HEK293 (cell line): ENCODE measurements at regions not wholly inside any gene's neighbourhood (a gene's known extent, or its start where the extent isn't known, plus 50 kb on each side); places are given as distances from the start of the nearest gene placed in this dataset.

Experiments used
- CTCF ChIP-seq: fragments of 450-650 bp; formaldehyde crosslinking; IDR thresholded peaks from 2 replicates; pipeline ENCODE4 v1.5.1; 2016; ENCODE audit warnings: missing biosample characterization, missing genetic modification characterization
- MZF1 ChIP-seq: fragments of 450-650 bp; formaldehyde crosslinking; IDR thresholded peaks from 2 replicates; pipeline ENCODE4 v1.5.1; 2017; ENCODE audit warnings: missing biosample characterization, missing genetic modification characterization, borderline replicate concordance
- OSR2 ChIP-seq: fragments of 450-650 bp; formaldehyde crosslinking; IDR thresholded peaks from 2 replicates; pipeline ENCODE4 v1.5.1; 2016; ENCODE audit warnings: missing biosample characterization, missing genetic modification characterization
- PRDM1 ChIP-seq: fragments of 450-650 bp; formaldehyde crosslinking; IDR thresholded peaks from 2 replicates; pipeline ENCODE4; 2016; ENCODE audit warnings: missing biosample characterization, missing genetic modification characterization
- ZBTB10 ChIP-seq: fragments of 450-650 bp; formaldehyde crosslinking; IDR thresholded peaks from 2 replicates; pipeline ENCODE4 v1.5.1; 2016; ENCODE audit warnings: missing biosample characterization, missing genetic modification characterization
- ZBTB21 ChIP-seq: fragments of 450-650 bp; formaldehyde crosslinking; IDR thresholded peaks from 2 replicates; pipeline ENCODE4 v1.5.1; 2017; ENCODE audit warnings: missing biosample characterization, missing genetic modification characterization
- ZBTB26 ChIP-seq: fragments of 450-650 bp; formaldehyde crosslinking; optimal IDR thresholded peaks from 2 replicates; pipeline ENCODE3; 2016; ENCODE audit warnings: missing biosample characterization, mild to moderate bottlenecking, missing genetic modification characterization
- ZNF148 ChIP-seq: fragments of 450-650 bp; formaldehyde crosslinking; IDR thresholded peaks from 2 replicates; pipeline ENCODE4 v1.5.0; 2017; ENCODE audit warnings: missing biosample characterization, missing genetic modification characterization, borderline replicate concordance
- ZNF280D ChIP-seq: fragments of 450-650 bp; formaldehyde crosslinking; IDR thresholded peaks from 2 replicates; pipeline ENCODE4 v1.5.1; 2016; ENCODE audit warnings: missing biosample characterization, missing genetic modification characterization
- ZNF341 ChIP-seq: fragments of 450-650 bp; formaldehyde crosslinking; IDR thresholded peaks from 2 replicates; pipeline ENCODE4; 2016; ENCODE audit warnings: low read depth, missing biosample characterization, missing genetic modification characterization
- ZNF423 ChIP-seq: fragments of 450-650 bp; formaldehyde crosslinking; IDR thresholded peaks from 2 replicates; pipeline ENCODE4 v1.5.1; 2016; ENCODE audit warnings: missing biosample characterization, missing genetic modification characterization
- ZNF529 ChIP-seq: fragments of 450-650 bp; formaldehyde crosslinking; IDR thresholded peaks from 2 replicates; pipeline ENCODE4 v1.5.1; 2017; ENCODE audit warnings: missing genetic modification characterization, missing biosample characterization; ENCODE audit not compliant: insufficient replicate concordance
- ZNF560 ChIP-seq: fragments of 450-650 bp; formaldehyde crosslinking; IDR thresholded peaks from 2 replicates; pipeline ENCODE4 v1.5.1; 2017; ENCODE audit warnings: missing biosample characterization, missing genetic modification characterization, borderline replicate concordance
- ZNF830 ChIP-seq: fragments of 450-650 bp; IDR thresholded peaks from 2 replicates; pipeline ENCODE4 v1.5.0; 2018; ENCODE audit warnings: missing biosample characterization, missing genetic modification characterization, low read depth, mild to moderate bottlenecking, moderate library complexity

GRCh38 chr3:127045435-127046045, 62.6 kb downstream of the PLXNA1 start:
- TF ChIP-seq CTCF (tag by site-specific recombination) (no peak), ZNF280D (no peak), MZF1 (tag by site-specific recombination) (no peak), ZNF341 (no peak), PRDM1 (tag by site-specific recombination) (peak; percentile 99), ZBTB21 (tag by site-specific recombination) (no peak), ZBTB10 (tag by site-specific recombination) (no peak), OSR2 (tag by site-specific recombination) (no peak), ZNF423 (tag by site-specific recombination) (no peak), ZNF529 (tag by site-specific recombination) (no peak), ZNF148 (tag by site-specific recombination) (no peak), ZNF830 (tag by site-specific recombination) (no peak), ZBTB26 (tag by site-specific recombination) (no peak), ZNF560 (tag by site-specific recombination) (no peak)
